OCI-LY7 (cell line): ENCODE measurements at regions not wholly inside any gene's neighbourhood (a gene's known extent, or its start where the extent isn't known, plus 50 kb on each side); places are given as distances from the start of the nearest gene placed in this dataset.

ENCODE experiments used
- BruUV-seq: library from RNA; stranded (reverse); fragments of 400-500 nt; replicated peaks from 2 replicates; lab custom pipeline; 2021; lab: Mats Ljungman, UMichigan
- CTCF ChIA-PET: fragments of 300-600 bp; sonication (Branson Sonifier 250); formaldehyde crosslinking; loops from one replicate; lab custom pipeline; 2022; ENCODE audit warnings: antibody characterized with exemption; ENCODE audit not compliant: unreplicated experiment; lab: Charles Lee
- POLR2A ChIA-PET: fragments of 300-600 bp; sonication (Branson Sonifier 250); formaldehyde crosslinking; loops from one replicate; lab custom pipeline; 2022; ENCODE audit warnings: antibody characterized with exemption; lab: Charles Lee
- DNase-seq: peaks from one replicate; pipeline ENCODE4 v3.0.0-alpha.2; 2015; ENCODE audit warnings: low spot score
- H2AFZ ChIP-seq: fragments of 200-600 bp; sonication (generic), shearing (Covaris generic); 2 replicates; pipeline ENCODE4 v1.6.1; 2014; ENCODE audit warnings: mild to moderate bottlenecking, antibody characterized with exemption, low read length, moderate library complexity
- H3K27ac ChIP-seq: fragments of 200-600 bp; sonication (generic); 2 replicates; pipeline ENCODE4 v1.5.1; 2014; ENCODE audit warnings: mixed run types, low read depth, mild to moderate bottlenecking, moderate library complexity, low read length, inconsistent platforms; ENCODE audit not compliant: poor library complexity, severe bottlenecking
- H3K36me3 ChIP-seq: fragments of 200-600 bp; sonication (generic); 2 replicates; pipeline ENCODE4 v1.6.1; 2014; ENCODE audit warnings: mild to moderate bottlenecking, antibody characterized with exemption, low read length, moderate library complexity, mixed read lengths; ENCODE audit not compliant: insufficient read depth
- H3K4me1 ChIP-seq: fragments of 200-600 bp; sonication (generic); 2 replicates; pipeline ENCODE4 v1.5.1; 2014; ENCODE audit warnings: mild to moderate bottlenecking, low read length; ENCODE audit not compliant: insufficient read depth, poor library complexity, severe bottlenecking
- H3K4me2 ChIP-seq: fragments of 200-600 bp; sonication (generic); 2 replicates; pipeline ENCODE4 v1.6.1; 2014; ENCODE audit warnings: mild to moderate bottlenecking, low read length
- H3K4me3 ChIP-seq: fragments of 200-600 bp; sonication (generic); 2 replicates; pipeline ENCODE4 v1.5.1; 2014; ENCODE audit warnings: mild to moderate bottlenecking, low read depth, low read length; ENCODE audit not compliant: poor library complexity, severe bottlenecking
- H3K79me2 ChIP-seq: fragments of 200-600 bp; sonication (generic); 2 replicates; pipeline ENCODE4 v1.6.1; 2016; ENCODE audit warnings: low read depth, mild to moderate bottlenecking, low read length, moderate library complexity, mixed read lengths; ENCODE audit not compliant: insufficient read depth
- H3K9me2 ChIP-seq: fragments of 200-600 bp; sonication (generic); 2 replicates; pipeline ENCODE4 v1.6.1; 2016; ENCODE audit warnings: mild to moderate bottlenecking, low read length, mixed read lengths; ENCODE audit not compliant: insufficient read depth
- H3K9me3 ChIP-seq: fragments of 200-600 bp; sonication (generic); 2 replicates; pipeline ENCODE4 v1.6.1; 2014; ENCODE audit warnings: mild to moderate bottlenecking, mixed run types, low read length, mixed read lengths
- H4K20me1 ChIP-seq: fragments of 200-600 bp; sonication (generic); 2 replicates; pipeline ENCODE4 v1.6.1; 2014; ENCODE audit warnings: mild to moderate bottlenecking, antibody characterized with exemption, low read length, moderate library complexity, mixed read lengths; ENCODE audit not compliant: insufficient read depth
- CTCF ChIP-seq: fragments of 200-600 bp; sonication (generic); conservative IDR thresholded peaks from 2 replicates; pipeline ENCODE4 v1.5.1; 2014; ENCODE audit warnings: mild to moderate bottlenecking, antibody characterized with exemption, low read length, moderate library complexity, mixed read lengths
- EZH2phosphoT487 ChIP-seq: fragments of 200-600 bp; sonication (generic); IDR thresholded peaks from 2 replicates; pipeline ENCODE4 v1.6.1; 2018; ENCODE audit warnings: low read depth, borderline replicate concordance, mild to moderate bottlenecking, mixed run types, antibody characterized with exemption, low read length, moderate library complexity, mixed read lengths
- intact Hi-C: fragments of 100-400 bp; cut with micrococcal nuclease; formaldehyde crosslinking; loops from one replicate; pipeline ENCODE4 v1.10.0; 2022; ENCODE audit not compliant: unreplicated experiment

GRCh38 chr2:4391013-4391412, 687.6 kb downstream of the DCDC2C start:
- intact Hi-C loops = no loop called here
- POLR2A ChIA-PET = no interaction called here
- no peak overlapping the region for H3K4me3 ChIP-seq
- H3K4me2 ChIP-seq = no peak overlapping the region
- no peak overlapping the region for H3K27ac ChIP-seq
- TF ChIP-seq CTCF (no peak), EZH2phosphoT487 (no peak)
- H3K9me2 ChIP-seq = no peaks in the 10 kb centered on the region
- no peaks in the 10 kb centered on the region for H3K4me1 ChIP-seq
- no TSS peak for BruUV-seq
- H4K20me1 ChIP-seq = no peaks in the 10 kb centered on the region
- no peaks in the 10 kb centered on the region for H3K36me3 ChIP-seq
- no peak overlapping the region for H2AFZ ChIP-seq
- CTCF ChIA-PET = no interaction called here
- no peaks in the 10 kb centered on the region for H3K9me3 ChIP-seq
- no peak for DNase-seq
- no peaks in the 10 kb centered on the region for H3K79me2 ChIP-seq

GRCh38 chr2:4404363-4404762, 701.0 kb downstream of the DCDC2C start:
- intact Hi-C loops = no loop called here
- H3K4me2 ChIP-seq = no peak overlapping the region

More at GRCh38 chr2:4404363-4404762, 701.0 kb downstream of the DCDC2C start:
- Histone ChIP-seq H2AFZ (no peak overlapping the region), H3K9me3 (no peaks in the 10 kb centered on the region), H3K9me2 (no peaks in the 10 kb centered on the region), H3K36me3 (no peaks in the 10 kb centered on the region), H3K4me1 (no peaks in the 10 kb centered on the region), H3K4me3 (no peak overlapping the region), H3K79me2 (no peaks in the 10 kb centered on the region), H4K20me1 (no peaks in the 10 kb centered on the region), H3K27ac (no peak overlapping the region)
- CTCF ChIA-PET = no interaction called here
- no peak for DNase-seq
- BruUV-seq = no TSS peak
- POLR2A ChIA-PET = interaction anchor here (1.2 kb wide), 1 partner anchor 168 kb away, joined by 4 read pairs; no protein-coding TSS in a partner anchor
- TF ChIP-seq CTCF = no peak
- no peak for TF ChIP-seq EZH2phosphoT487
